GM19395 (cell line): ENCODE measurements at regions not wholly inside any gene's neighbourhood (a gene's known extent, or its start where the extent isn't known, plus 50 kb on each side); places are given as distances from the start of the nearest gene placed in this dataset.

Source experiments
- ATAC-seq: cut with Tn5 transposase; IDR thresholded peaks from one replicate; pipeline ENCODE4 v1.9.1; 2021; ENCODE audit warnings: mild to moderate bottlenecking, moderate library complexity; ENCODE audit not compliant: unreplicated experiment

GRCh38 chr10:8227246-8227645 is 172.8 kb downstream of the GATA3 start:
- ATAC-seq: no peak

- ATAC-seq: no peak
Observed at GRCh38 chr10:8229153-8229552, 174.7 kb downstream of the GATA3 start.

- ATAC-seq: no peak
Observed at GRCh38 chr10:8230902-8231301, 176.4 kb downstream of the GATA3 start.

GRCh38 chr10:8233049-8233448 is 178.6 kb downstream of the GATA3 start:
- no peak for ATAC-seq

- ATAC-seq: no peak
Observed at GRCh38 chr10:8233832-8234259, 179.4 kb downstream of the GATA3 start.

GRCh38 chr10:8235253-8236027 is 181.0 kb downstream of the GATA3 start:
- no peak for ATAC-seq

- no peak for ATAC-seq
Observed at GRCh38 chr10:8238986-8239385, 184.5 kb downstream of the GATA3 start.

GRCh38 chr10:8240861-8241260 is 186.4 kb downstream of the GATA3 start:
- no peak for ATAC-seq

GRCh38 chr10:8242295-8242872 is 187.9 kb downstream of the GATA3 start:
- ATAC-seq: no peak

- peak; percentile 83 for ATAC-seq
Observed at GRCh38 chr10:8245131-8245813, 190.8 kb downstream of the GATA3 start.

- no peak for ATAC-seq
Observed at GRCh38 chr10:8245814-8246142, 191.3 kb downstream of the GATA3 start.

- ATAC-seq: no peak
Observed at GRCh38 chr10:8246548-8246947, 192.1 kb downstream of the GATA3 start.

GRCh38 chr10:8247191-8247590 is 192.7 kb downstream of the GATA3 start:
- no peak for ATAC-seq

GRCh38 chr10:8248868-8249267 is 194.4 kb downstream of the GATA3 start:
- ATAC-seq: no peak

GRCh38 chr10:8254350-8254749 is 199.9 kb downstream of the GATA3 start:
- no peak for ATAC-seq

- no peak for ATAC-seq
Observed at GRCh38 chr10:8255301-8255700, 200.8 kb downstream of the GATA3 start.

- no peak for ATAC-seq
Observed at GRCh38 chr10:8260645-8261044, 206.2 kb downstream of the GATA3 start.

GRCh38 chr10:8262317-8262716 is 207.8 kb downstream of the GATA3 start:
- no peak for ATAC-seq

GRCh38 chr10:8269976-8270375 is 215.5 kb downstream of the GATA3 start:
- ATAC-seq: no peak

GRCh38 chr10:8272794-8273425 is 218.4 kb downstream of the GATA3 start:
- ATAC-seq: no peak

GRCh38 chr10:8273749-8274148 is 219.3 kb downstream of the GATA3 start:
- ATAC-seq: no peak

GRCh38 chr10:8275911-8276310 is 221.4 kb downstream of the GATA3 start:
- ATAC-seq: no peak
